Ascending aorta (tissue), 2 donors: ENCODE measurements at regions not wholly inside any gene's neighbourhood (a gene's known extent, or its start where the extent isn't known, plus 50 kb on each side); places are given as distances from the start of the nearest gene placed in this dataset.
A peak's percentile ranks its signal among the peaks of the same experiment; 100 is the strongest.

Experiments used
- DNase-seq, 2 donors: peaks; one replicate each; pipeline ENCODE4 v3.0.0-alpha.2; 2019; ENCODE audit warnings: low spot score in 2 of 2
- H3K27ac ChIP-seq, 2 donors: fragments of 200-600 bp; sonication (generic); one replicate each; pipeline ENCODE4 v1.5.1; 2016 to 2017; ENCODE audit warnings: mild to moderate bottlenecking in 1 of 2
- H3K27me3 ChIP-seq: fragments of 200-600 bp; sonication (generic); one replicate; pipeline ENCODE4 v1.5.1; 2017
- H3K36me3 ChIP-seq, 2 donors: fragments of 200-600 bp; sonication (generic); one replicate each; pipeline ENCODE4 v1.5.1; 2016
- H3K4me1 ChIP-seq, 2 donors: fragments of 200-600 bp; sonication (generic); one replicate each; pipeline ENCODE4 v1.5.1; 2016 to 2017; ENCODE audit warnings: mild to moderate bottlenecking in 1 of 2
- H3K4me3 ChIP-seq, 2 donors: fragments of 200-600 bp; sonication (generic); one replicate each; pipeline ENCODE4 v1.5.1; 2016 to 2017; ENCODE audit warnings: mild to moderate bottlenecking in 1 of 2
- H3K9me3 ChIP-seq, 2 donors: fragments of 200-600 bp; sonication (generic); one replicate each; pipeline ENCODE4 v1.5.1; 2016
- CTCF ChIP-seq, 3 experiments: fragments of 200-600 bp in 2 of 3; fragments of 450-650 bp in 1 of 3; sonication (generic) in 2 of 3; IDR thresholded peaks; one replicate each; pipeline ENCODE4 v1.5.1; 2016 to 2019; ENCODE audit warnings: antibody characterized with exemption in 3 of 3, mild to moderate bottlenecking in 1 of 3, moderate library complexity in 1 of 3
- intact Hi-C: fragments of 100-400 bp; cut with DNase I; formaldehyde crosslinking; loops from one replicate; pipeline ENCODE4 v1.15.1; 2023

- no peak for DNase-seq
- Histone ChIP-seq H3K9me3 (no peaks in the 10 kb centered on the region), H3K4me3 (no peak overlapping the region), H3K36me3 (no peaks in the 10 kb centered on the region), H3K27ac (no peak overlapping the region), H3K4me1 (peaks cover 2 to 7% of the 10 kb centered on the region in 2 donors), H3K27me3 (no peaks in the 10 kb centered on the region)
- no peak for TF ChIP-seq CTCF (IDR thresholded peaks at IDR 0.05)
- intact Hi-C loops = no loop called here
These were observed 236.7 kb upstream of the CIBAR2 start for GRCh38 chr16:85348911-85349334.

- DNase-seq = no peak
- Histone ChIP-seq H3K27ac (no peak overlapping the region), H3K36me3 (no peaks in the 10 kb centered on the region), H3K27me3 (no peaks in the 10 kb centered on the region), H3K9me3 (no peaks in the 10 kb centered on the region), H3K4me1 (peaks cover 2 to 7% of the 10 kb centered on the region in 2 donors), H3K4me3 (no peak overlapping the region)
- intact Hi-C loops = loop anchor here (2.0 kb wide), 2 partner anchors 21 to 27 kb away; no protein-coding TSS in a partner anchor
- no peak for TF ChIP-seq CTCF (IDR thresholded peaks at IDR 0.05)
These were observed 237.3 kb upstream of the CIBAR2 start for GRCh38 chr16:85349365-85350145.

GRCh38 chr16:85350146-85350728 is 238.0 kb upstream of the CIBAR2 start:
- peaks cover 2 to 7% of the 10 kb centered on the region in 2 donors for H3K4me1 ChIP-seq
- H3K4me3 ChIP-seq = no peak overlapping the region
- intact Hi-C loops = loop anchor here (2.0 kb wide), 2 partner anchors 21 to 27 kb away; no protein-coding TSS in a partner anchor
- H3K27me3 ChIP-seq = no peaks in the 10 kb centered on the region
- H3K9me3 ChIP-seq = no peaks in the 10 kb centered on the region
- H3K36me3 ChIP-seq = no peaks in the 10 kb centered on the region
- H3K27ac ChIP-seq = peak overlapping the region; percentile 56 to 79
- no peak for TF ChIP-seq CTCF (IDR thresholded peaks at IDR 0.05)
- no peak for DNase-seq

GRCh38 chr16:85350973-85351372 is 238.7 kb upstream of the CIBAR2 start:
- peak; percentile 78 to 95 for DNase-seq
- intact Hi-C loops = loop anchor here (2.0 kb wide), 2 partner anchors 20 to 28 kb away; no protein-coding TSS in a partner anchor

DNA sequence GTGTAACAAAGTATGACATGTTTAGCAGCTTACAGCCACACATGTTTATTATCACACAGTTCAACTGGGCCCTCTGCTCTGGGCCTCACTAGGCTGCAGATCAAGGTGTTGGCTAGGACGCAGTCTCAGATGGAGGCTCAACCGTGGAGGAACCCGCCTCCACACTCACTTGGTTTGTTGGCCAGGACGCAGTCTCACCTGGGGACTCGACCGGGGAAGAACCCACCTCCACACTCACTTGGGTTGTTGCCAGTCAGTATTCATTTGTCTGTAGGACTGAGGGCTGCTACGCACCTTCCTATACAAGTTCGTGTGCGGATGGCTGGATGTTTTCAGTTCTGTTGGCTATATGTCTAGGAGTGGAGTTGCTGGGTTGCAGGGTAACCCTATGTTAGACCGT is 240.7 kb upstream of the CIBAR2 start:
- no peaks in the 10 kb centered on the region for H3K9me3 ChIP-seq
- no peak for DNase-seq
- H3K36me3 ChIP-seq = no peaks in the 10 kb centered on the region
- H3K4me1 ChIP-seq = peaks cover 2 to 7% of the 10 kb centered on the region in 2 donors
- TF ChIP-seq CTCF (IDR thresholded peaks at IDR 0.05) = no peak
- H3K27me3 ChIP-seq = no peaks in the 10 kb centered on the region
- no peak overlapping the region for H3K4me3 ChIP-seq
- no peak overlapping the region for H3K27ac ChIP-seq
- intact Hi-C loops = no loop called here

More at GRCh38 chr16:85350973-85351372, 238.7 kb upstream of the CIBAR2 start:
- Histone ChIP-seq H3K27ac (peak overlapping the region; percentile 56 to 79), H3K4me1 (peaks cover 2 to 7% of the 10 kb centered on the region in 2 donors), H3K9me3 (no peaks in the 10 kb centered on the region), H3K4me3 (no peak overlapping the region), H3K36me3 (no peaks in the 10 kb centered on the region), H3K27me3 (no peaks in the 10 kb centered on the region)
- no peak for TF ChIP-seq CTCF (IDR thresholded peaks at IDR 0.05)
